GM12865 (cell line): ENCODE measurements at regions not wholly inside any gene's neighbourhood (a gene's known extent, or its start where the extent isn't known, plus 50 kb on each side); places are given as distances from the start of the nearest gene placed in this dataset.

Experiments used
- DNase-seq: peaks from one replicate; pipeline ENCODE4 v3.0.0; 2010; ENCODE audit warnings: low read depth
- H3K4me3 ChIP-seq: 2 replicates; pipeline ENCODE4 v1.5.1; 2011; ENCODE audit warnings: mild to moderate bottlenecking, low read depth, low read length, control low read depth
- TF ChIP-seq, protein P1 (sequence below): IDR thresholded peaks from 2 replicates; pipeline ENCODE4 v1.5.1; 2011; ENCODE audit warnings: low read length, control low read depth, low read depth, inconsistent platforms; ENCODE audit not compliant: insufficient read depth; ENCODE audit errors: missing control alignments

DNA sequence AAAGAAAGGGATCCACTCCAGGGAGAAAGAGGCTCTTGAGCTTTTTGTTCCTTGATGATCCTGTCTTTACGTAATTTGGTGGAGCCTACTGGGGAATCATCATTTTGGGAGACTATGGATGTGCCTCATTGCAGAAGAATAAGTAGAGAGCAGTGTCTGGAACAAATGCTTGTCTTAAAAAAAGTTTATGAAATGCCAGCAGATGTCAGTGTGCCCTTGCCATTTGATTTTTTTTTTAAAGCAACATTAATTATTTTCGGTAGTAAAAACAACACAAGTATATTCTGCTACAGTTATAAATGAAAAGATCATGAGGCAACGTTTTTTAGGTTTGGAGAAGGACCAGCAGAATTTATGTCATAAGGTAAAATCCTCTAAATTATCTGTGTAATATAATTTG, 934.8 kb upstream of the EEF2KMT start:
- H3K4me3 ChIP-seq = no peak overlapping the region
- TF ChIP-seq, protein P1, sequence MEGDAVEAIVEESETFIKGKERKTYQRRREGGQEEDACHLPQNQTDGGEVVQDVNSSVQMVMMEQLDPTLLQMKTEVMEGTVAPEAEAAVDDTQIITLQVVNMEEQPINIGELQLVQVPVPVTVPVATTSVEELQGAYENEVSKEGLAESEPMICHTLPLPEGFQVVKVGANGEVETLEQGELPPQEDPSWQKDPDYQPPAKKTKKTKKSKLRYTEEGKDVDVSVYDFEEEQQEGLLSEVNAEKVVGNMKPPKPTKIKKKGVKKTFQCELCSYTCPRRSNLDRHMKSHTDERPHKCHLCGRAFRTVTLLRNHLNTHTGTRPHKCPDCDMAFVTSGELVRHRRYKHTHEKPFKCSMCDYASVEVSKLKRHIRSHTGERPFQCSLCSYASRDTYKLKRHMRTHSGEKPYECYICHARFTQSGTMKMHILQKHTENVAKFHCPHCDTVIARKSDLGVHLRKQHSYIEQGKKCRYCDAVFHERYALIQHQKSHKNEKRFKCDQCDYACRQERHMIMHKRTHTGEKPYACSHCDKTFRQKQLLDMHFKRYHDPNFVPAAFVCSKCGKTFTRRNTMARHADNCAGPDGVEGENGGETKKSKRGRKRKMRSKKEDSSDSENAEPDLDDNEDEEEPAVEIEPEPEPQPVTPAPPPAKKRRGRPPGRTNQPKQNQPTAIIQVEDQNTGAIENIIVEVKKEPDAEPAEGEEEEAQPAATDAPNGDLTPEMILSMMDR = no peak
- DNase-seq = no peak

DNA sequence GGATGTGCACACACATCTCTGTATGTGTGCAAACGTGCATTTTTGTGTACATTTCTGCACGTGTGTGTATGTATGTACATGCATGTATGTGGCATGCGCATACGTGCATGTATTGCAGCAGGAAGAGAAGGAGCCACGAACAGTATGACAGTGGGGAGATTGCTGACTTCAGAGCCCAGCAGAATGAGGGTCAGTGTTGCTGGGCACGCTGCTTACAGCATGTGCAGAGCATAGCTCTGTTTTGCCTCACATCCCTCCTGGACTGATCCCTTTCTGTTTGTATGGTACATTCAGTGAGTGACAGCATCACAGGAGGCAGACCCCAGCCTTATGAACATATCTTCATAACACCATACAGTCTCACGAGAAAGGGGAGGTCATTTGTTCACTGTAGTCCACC, 934.0 kb upstream of the EEF2KMT start:
- no peak overlapping the region for H3K4me3 ChIP-seq
- TF ChIP-seq, protein P1 = no peak
- DNase-seq = no peak

DNA sequence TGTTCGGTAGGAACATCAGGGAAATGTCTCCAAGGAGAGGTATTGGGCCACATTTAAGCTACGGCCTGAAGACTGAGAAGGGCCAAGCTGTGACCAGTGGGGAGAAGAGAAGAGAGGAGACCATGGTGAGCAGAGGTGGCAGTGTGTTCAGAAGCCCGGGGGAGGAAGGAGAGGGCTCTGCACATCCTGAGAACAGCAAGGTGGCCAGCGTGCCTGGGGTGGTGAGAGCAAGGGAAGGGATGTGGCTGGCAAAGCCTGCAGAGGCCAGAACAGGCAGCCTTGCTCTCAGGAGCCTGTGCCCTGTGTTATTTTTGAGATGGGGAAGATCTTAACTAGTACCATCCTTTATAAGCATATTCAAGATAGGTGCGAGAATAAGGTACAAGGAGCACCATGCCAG, 933.5 kb upstream of the EEF2KMT start:
- H3K4me3 ChIP-seq = no peak overlapping the region
- TF ChIP-seq, protein P1 = no peak
- DNase-seq = no peak

DNA sequence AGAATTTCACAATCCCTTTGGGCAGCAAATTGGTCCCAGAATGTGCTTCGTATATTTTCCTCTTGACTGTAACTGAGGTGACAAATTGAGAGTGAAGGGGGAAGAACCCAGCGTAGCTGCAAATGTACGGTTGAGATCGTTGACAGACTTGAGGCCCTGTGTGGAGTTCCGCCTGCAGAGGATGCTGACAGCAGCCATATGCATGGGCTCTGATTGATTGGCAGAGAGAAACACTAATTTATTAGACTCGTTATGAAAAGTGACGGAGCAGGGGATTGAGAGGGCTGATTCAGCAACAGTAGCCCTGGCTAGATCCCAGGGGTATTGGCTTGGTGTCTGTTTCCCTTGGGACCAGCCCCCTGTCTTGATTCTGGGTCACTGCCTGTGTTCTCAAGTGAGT, 930.1 kb upstream of the EEF2KMT start:
- TF ChIP-seq, protein P1 = no peak
- no peak for DNase-seq
- no peak overlapping the region for H3K4me3 ChIP-seq

DNA sequence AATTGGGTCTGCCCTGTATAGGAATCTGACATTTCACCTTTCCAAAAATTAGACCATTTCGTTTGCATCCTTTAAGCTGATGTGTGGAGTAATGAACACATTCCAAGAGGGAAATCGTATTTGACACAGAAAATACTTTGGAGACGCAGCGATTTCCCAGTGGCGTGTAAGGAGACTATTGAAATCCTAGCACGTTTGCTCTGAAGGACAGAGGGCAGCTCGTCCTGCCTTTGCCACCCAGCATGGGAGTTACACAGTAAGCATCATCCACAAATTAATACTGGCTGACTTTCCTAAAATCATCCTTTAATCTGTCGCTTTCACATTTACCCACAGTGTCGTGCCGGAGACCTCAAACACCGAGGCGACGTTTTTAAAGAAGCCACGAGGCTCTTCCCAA, 925.9 kb upstream of the EEF2KMT start:
- TF ChIP-seq, protein P1 = no peak
- H3K4me3 ChIP-seq = no peak overlapping the region
- no peak for DNase-seq

DNA sequence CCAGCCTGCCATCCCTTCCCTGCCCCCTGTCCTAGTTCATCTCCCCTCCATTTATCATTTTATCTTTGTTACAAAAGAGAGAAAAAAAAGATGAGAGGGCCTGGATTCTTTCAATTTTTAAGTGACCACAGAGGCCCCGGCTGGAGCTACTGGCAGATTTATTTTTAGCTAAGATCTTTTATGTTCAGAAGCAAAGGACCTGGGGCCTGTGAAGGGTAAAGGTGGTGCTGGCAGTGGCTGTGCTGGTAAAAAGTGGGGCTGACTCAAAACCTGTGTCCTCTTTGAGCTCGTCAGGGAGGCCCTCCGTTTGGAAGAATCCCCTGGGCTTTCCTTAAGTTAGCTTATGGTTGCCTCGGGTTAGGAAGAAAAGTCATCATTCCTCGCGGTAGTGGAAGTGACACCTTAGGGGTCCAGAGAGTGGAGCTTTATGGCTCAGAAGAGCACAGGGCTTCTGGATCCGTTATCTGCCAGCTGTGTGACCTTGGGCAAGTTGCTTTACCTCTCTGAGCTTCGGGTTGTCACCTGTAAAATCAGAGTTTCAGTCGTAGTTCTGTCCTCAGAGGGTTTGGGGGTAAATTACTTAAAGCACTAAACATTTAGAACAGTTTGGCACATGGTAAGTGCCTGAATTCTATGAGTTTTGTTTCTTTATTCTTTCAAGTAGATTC, 923.8 kb upstream of the EEF2KMT start:
- DNase-seq = no peak
- H3K4me3 ChIP-seq = no peak overlapping the region
- TF ChIP-seq, protein P1 = no peak
